GM12872 (cell line): ENCODE measurements at regions not wholly inside any gene's neighbourhood (a gene's known extent, or its start where the extent isn't known, plus 50 kb on each side); places are given as distances from the start of the nearest gene placed in this dataset.

Experiments used
- CTCF ChIP-seq: IDR thresholded peaks from 3 replicates; pipeline ENCODE4 v1.5.1; 2011; ENCODE audit warnings: low read depth, mild to moderate bottlenecking, low read length, moderate library complexity; ENCODE audit not compliant: insufficient read depth

GRCh38 chr13:72527333-72527732 is 200.1 kb downstream of the MZT1 start:
- no peak for TF ChIP-seq CTCF

DNA sequence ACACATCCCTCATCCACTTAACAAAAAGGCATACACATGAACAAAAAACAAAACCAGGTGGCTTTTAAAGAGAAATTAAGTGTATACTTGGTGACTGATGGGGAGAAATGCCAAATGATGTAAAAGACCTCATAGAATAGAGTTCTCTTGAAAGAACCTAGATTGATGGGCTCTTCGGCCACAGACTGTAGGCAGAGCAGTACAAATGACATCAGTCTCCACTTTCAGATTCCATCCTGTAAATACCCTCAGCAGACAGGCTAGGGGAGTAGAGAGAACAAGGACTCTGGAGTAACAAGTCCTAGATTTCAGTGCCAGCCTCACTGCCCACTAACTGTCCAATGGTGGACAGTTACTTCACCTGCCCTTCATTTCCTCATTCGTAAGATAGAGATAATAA is 203.8 kb downstream of the MZT1 start:
- TF ChIP-seq CTCF = no peak

- TF ChIP-seq CTCF = no peak
Measured at GRCh38 chr13:72523049-72523448, 204.4 kb downstream of the MZT1 start.

- TF ChIP-seq CTCF = no peak
Measured at GRCh38 chr13:72521940-72522661, 205.3 kb downstream of the MZT1 start.

DNA sequence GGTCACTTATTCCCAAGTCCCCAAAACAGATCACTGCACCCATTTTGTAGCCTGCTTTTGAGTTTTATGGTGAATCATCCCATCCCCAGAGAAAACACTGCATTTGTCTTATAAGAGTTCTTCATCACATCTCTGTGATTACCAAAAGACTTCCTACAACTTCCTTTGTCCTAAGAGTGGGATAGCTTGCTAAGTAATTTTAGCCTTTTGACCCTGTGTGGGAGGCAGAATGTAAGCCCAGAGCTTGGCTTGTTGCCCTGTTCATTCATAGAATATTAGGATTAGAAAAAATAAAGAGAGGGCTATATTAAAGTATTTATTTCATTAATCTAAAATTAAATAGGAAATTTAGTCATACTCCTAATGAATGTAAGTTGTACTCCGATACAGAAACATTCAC is 213.3 kb downstream of the MZT1 start:
- no peak for TF ChIP-seq CTCF

- TF ChIP-seq CTCF = no peak
Measured at GRCh38 chr13:72508392-72508791, 219.0 kb downstream of the MZT1 start.

DNA sequence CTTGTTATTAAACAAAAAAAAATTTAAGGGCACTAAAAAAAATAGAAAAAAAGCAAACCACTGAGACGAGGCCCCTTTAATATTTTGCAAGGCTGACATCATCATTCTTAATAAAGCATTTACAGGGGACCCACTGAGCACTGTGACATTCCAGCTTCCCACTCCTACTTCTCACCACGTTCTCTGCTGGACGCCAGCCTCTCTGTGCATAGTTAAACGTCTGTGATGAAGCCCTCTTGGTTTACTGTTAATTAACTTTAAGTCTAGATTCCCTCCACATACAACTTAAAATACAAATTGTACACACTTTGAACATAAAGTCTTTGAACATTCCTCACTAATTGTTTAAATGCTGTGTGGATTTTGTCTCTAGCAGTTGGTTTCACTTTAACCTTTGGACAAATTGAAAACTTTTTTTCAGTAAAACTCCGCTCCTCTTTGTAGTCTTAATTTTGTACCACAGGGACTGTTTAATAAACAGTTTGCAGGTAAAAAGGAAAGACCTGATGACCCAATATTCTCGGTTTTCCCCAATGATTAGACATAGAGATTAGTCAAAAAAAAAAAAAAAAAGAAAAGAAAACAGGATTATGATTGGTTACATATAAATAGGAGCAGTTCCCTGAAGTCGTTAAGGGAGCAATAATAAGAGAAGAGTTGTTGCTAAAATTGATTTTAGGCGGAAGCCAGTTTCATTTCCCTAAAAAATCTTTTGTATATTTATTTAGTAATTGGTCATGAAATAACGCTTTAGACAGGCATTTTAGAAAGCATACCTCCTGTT is 219.8 kb downstream of the MZT1 start:
- TF ChIP-seq CTCF = no peak
